H9 (cell line): ENCODE measurements at regions not wholly inside any gene's neighbourhood (a gene's known extent, or its start where the extent isn't known, plus 50 kb on each side); places are given as distances from the start of the nearest gene placed in this dataset.

Source experiments
- DNase-seq: peaks from one replicate; pipeline ENCODE4 v3.0.0-alpha.2; 2017
- H2AFZ ChIP-seq: one replicate; pipeline ENCODE4 v1.6.1; 2013; ENCODE audit warnings: mild to moderate bottlenecking, low read length, control low read depth, moderate library complexity
- H2AK5ac ChIP-seq: 2 replicates; pipeline ENCODE4 v1.6.1; 2013; ENCODE audit warnings: low read length, control low read depth, mixed read lengths; ENCODE audit not compliant: insufficient read length
- H2BK120ac ChIP-seq: one replicate; pipeline ENCODE4 v1.6.1; 2013; ENCODE audit warnings: low read depth, mild to moderate bottlenecking, low read length, control low read depth, inconsistent platforms; ENCODE audit not compliant: poor library complexity, severe bottlenecking
- H2BK12ac ChIP-seq: 2 replicates; pipeline ENCODE4 v1.6.1; 2013; ENCODE audit warnings: low read length, control low read depth, mixed read lengths, low read depth; ENCODE audit not compliant: insufficient read length
- H2BK15ac ChIP-seq: 2 replicates; pipeline ENCODE4 v1.6.1; 2013; ENCODE audit warnings: low read depth, low read length, control low read depth
- H2BK20ac ChIP-seq: one replicate; pipeline ENCODE4 v1.6.1; 2013; ENCODE audit warnings: low read depth, mild to moderate bottlenecking, low read length, control low read depth, inconsistent platforms; ENCODE audit not compliant: poor library complexity, severe bottlenecking
- H2BK5ac ChIP-seq: 2 replicates; pipeline ENCODE4 v1.6.1; 2013; ENCODE audit warnings: low read length, control low read depth, mixed read lengths; ENCODE audit not compliant: insufficient read length
- H3K14ac ChIP-seq: 2 replicates; pipeline ENCODE4 v1.6.1; 2013; ENCODE audit warnings: low read length, control low read depth; ENCODE audit not compliant: insufficient read depth
- H3K18ac ChIP-seq: 2 replicates; pipeline ENCODE4 v1.6.1; 2013; ENCODE audit warnings: low read depth, mild to moderate bottlenecking, mixed read lengths, low read length, control low read depth; ENCODE audit not compliant: insufficient read length
- H3K23ac ChIP-seq: 2 replicates; pipeline ENCODE4 v1.6.1; 2013; ENCODE audit warnings: low read length, control low read depth, mixed read lengths, low read depth; ENCODE audit not compliant: insufficient read length
- H3K23me2 ChIP-seq: 2 replicates; pipeline ENCODE4 v1.6.1; 2013; ENCODE audit warnings: low read depth, mild to moderate bottlenecking, mixed read lengths, low read length, control low read depth; ENCODE audit not compliant: insufficient read length, poor library complexity, severe bottlenecking
- H3K27ac ChIP-seq: 2 replicates; pipeline ENCODE4 v1.5.1; 2013; ENCODE audit warnings: low read length, control low read depth, mixed read lengths, low read depth; ENCODE audit not compliant: insufficient read length
- H3K27me3 ChIP-seq: 2 replicates; pipeline ENCODE4 v1.6.1; 2013; ENCODE audit warnings: low read length, control low read depth, inconsistent platforms; ENCODE audit not compliant: insufficient read depth
- H3K4ac ChIP-seq: 2 replicates; pipeline ENCODE4 v1.6.1; 2013; ENCODE audit warnings: low read depth, mild to moderate bottlenecking, control low read depth, inconsistent platforms, low read length, moderate library complexity
- H3K4me1 ChIP-seq: 2 replicates; pipeline ENCODE4 v1.6.1; 2013; ENCODE audit warnings: low read length, control low read depth, inconsistent platforms; ENCODE audit not compliant: insufficient read depth
- H3K4me2 ChIP-seq: 2 replicates; pipeline ENCODE4 v1.6.1; 2013; ENCODE audit warnings: low read length, control low read depth, mixed read lengths; ENCODE audit not compliant: insufficient read length, insufficient read depth
- H3K56ac ChIP-seq: 2 replicates; pipeline ENCODE4 v1.6.1; 2013; ENCODE audit warnings: low read depth, mild to moderate bottlenecking, mixed read lengths, low read length, control low read depth; ENCODE audit not compliant: insufficient read length
- H3K79me1 ChIP-seq: 2 replicates; pipeline ENCODE4 v1.6.1; 2013; ENCODE audit warnings: low read depth, mild to moderate bottlenecking, moderate library complexity, low read length, control low read depth, inconsistent platforms; ENCODE audit not compliant: insufficient read depth, poor library complexity, severe bottlenecking
- H3K79me2 ChIP-seq: 2 replicates; pipeline ENCODE4 v1.6.1; 2013; ENCODE audit warnings: low read length, control low read depth, inconsistent platforms; ENCODE audit not compliant: insufficient read depth
- H3K9ac ChIP-seq: 2 replicates; pipeline ENCODE4 v1.6.1; 2013; ENCODE audit warnings: low read length, control low read depth, mixed read lengths; ENCODE audit not compliant: insufficient read length; ENCODE audit errors: extremely low read depth
- H3K9me3 ChIP-seq: one replicate; pipeline ENCODE4 v1.6.1; 2013; ENCODE audit warnings: low read depth, low read length, inconsistent platforms; ENCODE audit not compliant: control insufficient read depth
- H3T11ph ChIP-seq: one replicate; pipeline ENCODE4 v1.6.1; 2013; ENCODE audit warnings: mild to moderate bottlenecking, low read length, control low read depth, inconsistent platforms
- H4K20me1 ChIP-seq: one replicate; pipeline ENCODE4 v1.6.1; 2013; ENCODE audit not compliant: control insufficient read depth, insufficient read length, insufficient read depth
- H4K5ac ChIP-seq: 2 replicates; pipeline ENCODE4 v1.6.1; 2013; ENCODE audit warnings: low read depth, mild to moderate bottlenecking, mixed read lengths, low read length, control low read depth; ENCODE audit not compliant: insufficient read length
- H4K8ac ChIP-seq: replicated peaks from 2 replicates; pipeline ENCODE4 v1.6.1; 2013; ENCODE audit warnings: low read length, control low read depth, mixed read lengths, low read depth; ENCODE audit not compliant: insufficient read length
- H4K91ac ChIP-seq: 2 replicates; pipeline ENCODE4 v1.6.1; 2013; ENCODE audit warnings: low read depth, mild to moderate bottlenecking, moderate library complexity, mixed read lengths, low read length, control low read depth; ENCODE audit not compliant: insufficient read length
- H3K27ac Mint-ChIP-seq, 3 experiments: 2 replicates in 2 of 3; 3 replicates in 1 of 3; pipeline ENCODE4 v1.8.0; 2020 to 2021; ENCODE audit warnings: mixed read lengths in 3 of 3, mild to moderate bottlenecking in 1 of 3, moderate library complexity in 1 of 3
- H3K27me3 Mint-ChIP-seq: 2 replicates; pipeline ENCODE4 v1.8.0; 2021; ENCODE audit warnings: low read depth, mild to moderate bottlenecking, moderate library complexity, mixed read lengths
- H3K36me3 Mint-ChIP-seq, 3 experiments: 2 replicates in 2 of 3; 3 replicates in 1 of 3; pipeline ENCODE4 v1.8.0; 2020 to 2021; ENCODE audit warnings: low read depth in 3 of 3, mixed read lengths in 3 of 3; ENCODE audit not compliant: insufficient read depth in 1 of 3
- H3K4me1 Mint-ChIP-seq, 2 experiments: 2 replicates each; pipeline ENCODE4 v1.8.0; 2020; ENCODE audit warnings: mixed read lengths in 2 of 2
- H3K4me3 Mint-ChIP-seq, 2 experiments: 2 replicates in 1 of 2; 3 replicates in 1 of 2; pipeline ENCODE4 v1.8.0; 2020 to 2021; ENCODE audit warnings: mild to moderate bottlenecking in 2 of 2, mixed read lengths in 2 of 2, moderate library complexity in 1 of 2
- H3K9me3 Mint-ChIP-seq, 2 experiments: 2 replicates in 1 of 2; 3 replicates in 1 of 2; pipeline ENCODE4 v1.8.0; 2020; ENCODE audit warnings: mild to moderate bottlenecking in 2 of 2, mixed read lengths in 2 of 2, moderate library complexity in 1 of 2
- WGBS: extraction: QIAGEN DNeasy Blood & Tissue Kit; methylation state at CpG from one replicate; pipeline ENCODE4 v1.1.7; 2013; ENCODE audit warnings: missing lambda C conversion rate, low lambda C conversion rate, mixed read lengths; ENCODE audit not compliant: insufficient read length; ENCODE audit errors: extremely low coverage; 5-methylcytosine and 5-hydroxymethylcytosine counted together
- TF ChIP-seq, protein P1 (sequence below): fragments of 200-600 bp; sonication (generic); conservative IDR thresholded peaks from 3 replicates; pipeline ENCODE4 v1.8.0; 2021; ENCODE audit warnings: antibody characterized with exemption, mild to moderate bottlenecking

- Histone ChIP-seq H3K23me2 (no peaks in the 10 kb centered on the region), H2BK120ac (no peak overlapping the region), H3K9me3 (no peaks in the 10 kb centered on the region), H4K8ac (no peak overlapping the region), H3K9ac (no peak overlapping the region), H3K79me2 (no peaks in the 10 kb centered on the region), H3K27ac (no peak overlapping the region), H2BK12ac (no peak overlapping the region), H3K18ac (no peak overlapping the region), H4K5ac (no peak overlapping the region), H4K20me1 (no peaks in the 10 kb centered on the region), H2BK5ac (no peak overlapping the region), H3K79me1 (no peaks in the 10 kb centered on the region), H3K27me3 (no peaks in the 10 kb centered on the region), H3K56ac (no peak overlapping the region), H3K4me2 (no peak overlapping the region), H2AK5ac (no peak overlapping the region), H3K23ac (no peak overlapping the region), H2BK20ac (no peak overlapping the region), H3T11ph (no peak overlapping the region), H3K14ac (no peak overlapping the region), H2BK15ac (no peak overlapping the region), H2AFZ (peak overlapping the region; percentile 69), H3K4ac (no peak overlapping the region), H4K91ac (no peak overlapping the region), H3K4me1 (no peaks in the 10 kb centered on the region)
- H3K4me1 Mint-ChIP-seq: peaks cover 6 to 9% of the 10 kb centered on the region in 2 experiments; a peak in 2 of 4 replicates
- DNase-seq: no peak
- no peak overlapping the region for H3K4me3 Mint-ChIP-seq
- TF ChIP-seq, protein P1, sequence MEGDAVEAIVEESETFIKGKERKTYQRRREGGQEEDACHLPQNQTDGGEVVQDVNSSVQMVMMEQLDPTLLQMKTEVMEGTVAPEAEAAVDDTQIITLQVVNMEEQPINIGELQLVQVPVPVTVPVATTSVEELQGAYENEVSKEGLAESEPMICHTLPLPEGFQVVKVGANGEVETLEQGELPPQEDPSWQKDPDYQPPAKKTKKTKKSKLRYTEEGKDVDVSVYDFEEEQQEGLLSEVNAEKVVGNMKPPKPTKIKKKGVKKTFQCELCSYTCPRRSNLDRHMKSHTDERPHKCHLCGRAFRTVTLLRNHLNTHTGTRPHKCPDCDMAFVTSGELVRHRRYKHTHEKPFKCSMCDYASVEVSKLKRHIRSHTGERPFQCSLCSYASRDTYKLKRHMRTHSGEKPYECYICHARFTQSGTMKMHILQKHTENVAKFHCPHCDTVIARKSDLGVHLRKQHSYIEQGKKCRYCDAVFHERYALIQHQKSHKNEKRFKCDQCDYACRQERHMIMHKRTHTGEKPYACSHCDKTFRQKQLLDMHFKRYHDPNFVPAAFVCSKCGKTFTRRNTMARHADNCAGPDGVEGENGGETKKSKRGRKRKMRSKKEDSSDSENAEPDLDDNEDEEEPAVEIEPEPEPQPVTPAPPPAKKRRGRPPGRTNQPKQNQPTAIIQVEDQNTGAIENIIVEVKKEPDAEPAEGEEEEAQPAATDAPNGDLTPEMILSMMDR: no peak
- H3K36me3 Mint-ChIP-seq: no peaks in the 10 kb centered on the region
- WGBS: no CpG with 5 or more reads among the region's 9 CpGs
- H3K27ac Mint-ChIP-seq: no peak overlapping the region
- no peaks in the 10 kb centered on the region for H3K27me3 Mint-ChIP-seq
- H3K9me3 Mint-ChIP-seq: no peaks in the 10 kb centered on the region
Measured at GRCh38 chr4:186002853-186003252, 66.1 kb upstream of the TLR3 start.
